H1 (cell line): ENCODE measurements at regions not wholly inside any gene's neighbourhood (a gene's known extent, or its start where the extent isn't known, plus 50 kb on each side); places are given as distances from the start of the nearest gene placed in this dataset.

Source experiments
- KDM4A ChIP-seq: IDR thresholded peaks from one replicate; pipeline ENCODE4 v1.7.1; 2012; ENCODE audit warnings: low read depth, mild to moderate bottlenecking, moderate library complexity, low read length, inconsistent platforms; ENCODE audit not compliant: severe bottlenecking

GRCh38 chr14:76307786-76308780, 67.9 kb upstream of the ESRRB start (continued):
- TF ChIP-seq KDM4A, result no peak
- TF ChIP-seq, all 59 proteins: peak for 0
